ENCODE measurements at regions not wholly inside any gene's neighbourhood (a gene's known extent, or its start where the extent isn't known, plus 50 kb on each side); places are given as distances from the start of the nearest gene placed in this dataset.

DNA sequence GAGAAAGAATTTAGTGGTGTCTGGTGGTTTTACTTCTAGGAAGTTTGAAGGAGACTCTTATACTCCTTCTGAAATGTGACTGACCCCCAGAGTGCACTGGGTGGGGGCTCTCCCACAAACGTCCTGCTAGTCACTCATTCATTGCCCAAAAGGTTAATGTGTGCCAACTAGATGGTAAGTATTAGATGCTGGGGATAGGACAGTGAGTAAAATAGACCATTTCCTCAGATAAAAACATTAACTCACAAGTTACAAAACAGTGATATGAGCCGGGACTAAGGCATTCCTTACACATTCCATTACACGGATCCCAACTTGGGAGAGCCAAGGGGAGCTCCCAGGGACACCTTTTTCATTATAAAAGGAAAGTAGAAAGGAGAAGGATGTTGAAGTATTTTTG lies 185.1 kb downstream of the ATXN7L3B start:
- TF ChIP-seq, protein P1, sequence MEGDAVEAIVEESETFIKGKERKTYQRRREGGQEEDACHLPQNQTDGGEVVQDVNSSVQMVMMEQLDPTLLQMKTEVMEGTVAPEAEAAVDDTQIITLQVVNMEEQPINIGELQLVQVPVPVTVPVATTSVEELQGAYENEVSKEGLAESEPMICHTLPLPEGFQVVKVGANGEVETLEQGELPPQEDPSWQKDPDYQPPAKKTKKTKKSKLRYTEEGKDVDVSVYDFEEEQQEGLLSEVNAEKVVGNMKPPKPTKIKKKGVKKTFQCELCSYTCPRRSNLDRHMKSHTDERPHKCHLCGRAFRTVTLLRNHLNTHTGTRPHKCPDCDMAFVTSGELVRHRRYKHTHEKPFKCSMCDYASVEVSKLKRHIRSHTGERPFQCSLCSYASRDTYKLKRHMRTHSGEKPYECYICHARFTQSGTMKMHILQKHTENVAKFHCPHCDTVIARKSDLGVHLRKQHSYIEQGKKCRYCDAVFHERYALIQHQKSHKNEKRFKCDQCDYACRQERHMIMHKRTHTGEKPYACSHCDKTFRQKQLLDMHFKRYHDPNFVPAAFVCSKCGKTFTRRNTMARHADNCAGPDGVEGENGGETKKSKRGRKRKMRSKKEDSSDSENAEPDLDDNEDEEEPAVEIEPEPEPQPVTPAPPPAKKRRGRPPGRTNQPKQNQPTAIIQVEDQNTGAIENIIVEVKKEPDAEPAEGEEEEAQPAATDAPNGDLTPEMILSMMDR (IDR thresholded peaks at IDR 0.05; ENCODE audit: insufficient read depth, low read length, poor library complexity, severe bottlenecking), result no peak
- TF ChIP-seq EZH2phosphoT487 (conservative IDR thresholded peaks at IDR 0.05; ENCODE audit: low read length), result no peak
